Posterior cingulate gyrus (tissue), 11 donors: ENCODE measurements at regions not wholly inside any gene's neighbourhood (a gene's known extent, or its start where the extent isn't known, plus 50 kb on each side); places are given as distances from the start of the nearest gene placed in this dataset.
A peak's percentile ranks its signal among the peaks of the same experiment; 100 is the strongest.
"Not testable (repeated sequence)": the region's sequence is repeated elsewhere in the genome, so short reads cannot be mapped to it uniquely, and the experiment has no call there.

Experiments used
- DNase-seq, 10 donors: peaks; one replicate each; pipeline versions ENCODE4 v3.0.0 to v3.0.0-alpha.2; 2020 to 2021; ENCODE audit warnings: mixed read lengths in 3 of 10
- intact Hi-C: fragments of 100-400 bp; cut with DNase I; formaldehyde crosslinking; loops from one replicate; pipeline ENCODE4 v1.15.1; 2023

- no peak for DNase-seq
- intact Hi-C loops: no loop called here
Observed at GRCh38 chr1:196160066-196160795, 448.0 kb downstream of the KCNT2 start.

DNA sequence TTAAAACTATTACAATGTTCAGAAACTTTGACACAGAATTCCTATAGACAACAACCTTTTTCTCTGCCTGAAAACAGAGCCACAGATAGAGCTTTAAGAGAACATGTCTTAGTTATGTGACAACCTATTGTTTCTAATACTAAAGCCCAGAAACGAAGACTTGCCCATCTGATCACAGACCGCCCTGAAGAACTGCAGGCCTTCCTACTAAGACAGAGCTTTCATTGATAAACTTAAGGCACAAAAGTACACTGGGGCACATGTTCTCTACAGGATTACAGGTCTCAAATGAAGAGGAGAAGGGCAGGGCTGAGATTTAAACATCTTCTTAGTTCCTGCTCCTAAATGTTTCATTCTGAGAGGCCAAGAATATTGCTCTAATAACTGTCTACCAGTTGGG lies 452.7 kb downstream of the KCNT2 start:
- no peak for DNase-seq
- intact Hi-C loops: no loop called here

DNA sequence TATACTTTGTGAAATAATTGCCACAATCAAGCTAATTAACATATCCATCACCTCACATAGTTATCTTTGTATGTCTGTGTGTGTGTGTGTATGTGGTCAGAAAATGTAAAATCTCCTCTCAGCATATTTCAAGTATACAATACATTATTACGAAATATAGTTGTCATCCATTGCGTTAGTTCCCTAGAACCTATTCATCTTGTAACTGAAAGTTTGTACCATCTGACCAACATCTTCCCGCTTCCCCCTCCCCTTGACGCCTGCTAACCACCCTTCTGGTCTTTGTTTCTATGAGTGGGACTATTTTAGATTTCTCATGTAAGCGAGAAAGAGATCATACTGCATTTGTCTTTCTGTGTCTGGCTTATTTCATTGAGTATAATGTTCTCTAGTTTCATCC lies 455.3 kb downstream of the KCNT2 start:
- intact Hi-C loops: no loop called here
- DNase-seq: no peak

DNA sequence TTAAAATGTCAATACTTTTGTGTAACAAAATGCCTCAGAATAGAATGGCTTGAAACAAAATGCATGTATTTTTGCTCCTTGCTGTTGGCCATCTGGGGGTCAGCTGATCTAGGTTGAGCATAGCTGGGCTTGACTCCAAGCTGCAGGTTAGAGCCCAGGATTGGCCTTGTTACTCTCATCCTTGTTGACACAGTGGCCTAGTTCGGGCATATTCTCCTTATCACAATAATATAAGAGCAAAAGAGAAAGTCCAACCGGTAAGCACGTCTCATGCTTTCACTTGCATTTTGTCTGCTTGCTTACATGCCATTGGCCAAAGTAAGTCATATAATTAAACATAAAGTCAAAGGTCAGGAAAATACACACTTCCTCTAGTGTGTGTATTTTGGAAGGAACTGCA lies 456.2 kb downstream of the KCNT2 start:
- DNase-seq: no peak
- intact Hi-C loops: no loop called here

GRCh38 chr1:196148367-196148970 lies 459.8 kb downstream of the KCNT2 start:
- no peak for DNase-seq
- intact Hi-C loops: loop anchor here (2.0 to 10.0 kb wide), 2 partner anchors 156 to 512 kb away; no protein-coding TSS in a partner anchor

- intact Hi-C loops: loop anchor here (10.0 kb wide), 1 partner anchor 157 kb away; no protein-coding TSS in a partner anchor
Observed at GRCh38 chr1:196147530-196147929, 460.7 kb downstream of the KCNT2 start.

DNA sequence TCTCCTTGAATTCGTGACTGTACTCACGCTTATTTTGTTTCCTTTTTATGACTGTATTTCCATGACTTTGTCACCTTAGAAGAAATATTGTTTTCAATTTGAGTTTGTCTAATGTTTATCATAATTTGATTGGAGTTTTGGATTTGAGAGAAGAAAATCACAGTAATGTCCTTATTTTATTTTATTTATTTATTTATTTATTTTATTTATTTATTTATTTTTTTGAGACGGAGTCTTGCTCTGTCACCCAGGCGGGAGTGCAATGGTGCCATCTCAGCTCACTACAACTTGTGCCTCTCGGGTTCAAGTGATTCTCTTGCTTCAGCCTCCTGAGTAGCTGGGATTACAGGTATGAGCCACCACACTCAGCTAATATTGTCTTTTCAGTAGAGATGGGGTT lies 463.1 kb downstream of the KCNT2 start:
- DNase-seq: not testable (repeated sequence)
- intact Hi-C loops: loop anchor here (10.0 kb wide), 1 partner anchor 160 kb away; no protein-coding TSS in a partner anchor

More at GRCh38 chr1:196147530-196147929, 460.7 kb downstream of the KCNT2 start:
- DNase-seq: no peak

DNA sequence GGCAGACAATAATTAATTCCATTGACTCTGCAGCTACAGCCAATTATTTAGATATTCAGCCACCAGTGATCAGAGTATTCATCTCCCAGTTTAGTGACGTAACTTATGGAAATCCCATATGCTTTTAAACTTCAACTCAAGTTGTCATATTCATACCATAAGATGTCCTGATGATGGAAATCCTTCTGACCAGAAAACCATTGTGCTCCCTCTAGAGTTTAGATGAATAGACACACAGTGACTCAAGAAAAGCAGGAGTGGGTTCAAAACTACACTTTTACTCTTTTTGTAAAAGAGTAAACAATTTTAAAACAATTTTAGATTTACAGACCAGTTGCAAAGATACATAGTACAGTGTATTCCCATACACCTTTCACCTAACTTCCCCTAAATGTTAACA lies 463.7 kb downstream of the KCNT2 start:
- no peak for DNase-seq
- intact Hi-C loops: loop anchor here (10.0 kb wide), 1 partner anchor 160 kb away; no protein-coding TSS in a partner anchor

DNA sequence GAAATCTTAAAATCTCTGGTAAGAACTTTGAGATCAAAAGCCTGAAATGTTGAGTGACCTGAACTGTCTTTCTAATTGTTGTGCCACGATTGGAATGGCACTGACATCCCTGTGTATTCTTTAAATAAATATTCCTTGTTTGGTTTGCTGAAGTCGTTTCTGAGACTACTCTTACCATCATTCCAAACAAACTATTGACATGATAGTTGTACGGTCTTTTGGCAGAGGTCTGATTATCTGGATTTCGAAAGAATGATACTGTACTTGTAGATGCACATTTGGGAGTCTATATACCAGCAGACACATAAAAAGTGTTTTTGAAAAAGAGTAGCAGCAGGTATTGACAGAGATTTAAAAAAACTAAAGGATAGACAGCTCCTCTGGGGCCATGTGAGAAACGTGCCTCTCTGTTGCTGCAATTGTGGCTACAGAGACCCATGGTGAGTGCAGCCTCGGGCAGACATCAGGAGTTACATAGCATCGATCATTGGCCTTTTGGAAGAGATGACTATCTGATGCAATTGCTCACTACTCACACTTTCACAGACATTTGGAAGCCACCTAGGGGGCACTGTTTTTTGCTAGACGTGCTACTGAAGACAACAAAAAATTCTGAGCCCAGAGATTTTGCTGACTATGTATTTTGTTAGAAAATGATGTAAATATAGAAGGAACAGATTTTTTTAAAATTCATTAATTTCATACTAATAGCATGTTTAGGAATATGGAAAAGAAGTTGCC lies 464.5 kb downstream of the KCNT2 start:
- intact Hi-C loops: loop anchor here (10.0 kb wide), 1 partner anchor 161 kb away; no protein-coding TSS in a partner anchor
- no peak for DNase-seq

DNA sequence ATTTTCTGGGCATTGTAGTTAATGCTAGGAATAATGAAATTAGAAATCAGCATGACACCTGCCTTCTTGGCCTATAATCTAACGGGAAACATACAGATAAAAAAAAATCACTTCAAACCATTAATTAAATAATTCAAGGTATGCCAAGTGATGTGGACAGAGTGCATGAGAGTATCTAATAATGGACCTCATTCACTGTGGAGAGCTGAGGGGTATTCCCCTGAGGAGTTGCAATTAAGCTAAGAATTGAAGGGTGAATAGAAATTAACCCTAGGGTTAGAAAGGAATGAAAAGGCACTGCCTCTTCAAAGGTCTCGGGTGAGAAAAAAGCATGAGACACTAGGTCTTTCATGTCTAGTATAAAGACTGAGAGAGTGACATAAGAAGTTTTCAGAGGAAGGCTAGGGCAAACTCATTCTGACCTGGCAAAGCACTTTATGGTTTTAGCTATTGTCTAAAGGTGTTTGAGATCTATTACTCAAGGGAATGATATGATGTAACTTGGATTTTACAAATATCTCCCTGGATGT lies 466.1 kb downstream of the KCNT2 start:
- DNase-seq: no peak
- intact Hi-C loops: loop anchor here (10.0 kb wide), 1 partner anchor 163 kb away; no protein-coding TSS in a partner anchor

- DNase-seq: no peak
- intact Hi-C loops: no loop called here
Observed at GRCh38 chr1:196136396-196136795, 471.8 kb downstream of the KCNT2 start.

GRCh38 chr1:196131691-196132090 lies 476.5 kb downstream of the KCNT2 start:
- intact Hi-C loops: no loop called here
- DNase-seq: no peak

DNA sequence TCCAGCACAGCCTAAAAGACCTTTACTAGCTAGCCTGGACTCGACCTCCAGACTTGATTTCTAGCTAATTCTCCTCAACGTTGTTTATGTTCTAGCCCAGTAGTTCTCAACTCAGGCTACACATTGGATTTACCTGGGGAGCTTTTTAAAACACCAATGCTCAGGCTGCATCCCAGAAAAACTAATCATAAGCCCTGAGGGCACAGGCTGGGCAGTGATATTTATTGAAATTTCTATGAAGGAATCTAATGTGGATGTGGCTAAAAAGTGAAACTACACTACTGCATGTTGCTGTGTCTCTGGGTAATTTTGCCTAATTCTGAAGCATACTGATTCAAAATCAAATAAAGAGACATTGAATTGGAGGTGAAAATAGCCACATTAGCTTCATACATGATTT lies 479.4 kb downstream of the KCNT2 start:
- intact Hi-C loops: no loop called here
- no peak for DNase-seq

DNA sequence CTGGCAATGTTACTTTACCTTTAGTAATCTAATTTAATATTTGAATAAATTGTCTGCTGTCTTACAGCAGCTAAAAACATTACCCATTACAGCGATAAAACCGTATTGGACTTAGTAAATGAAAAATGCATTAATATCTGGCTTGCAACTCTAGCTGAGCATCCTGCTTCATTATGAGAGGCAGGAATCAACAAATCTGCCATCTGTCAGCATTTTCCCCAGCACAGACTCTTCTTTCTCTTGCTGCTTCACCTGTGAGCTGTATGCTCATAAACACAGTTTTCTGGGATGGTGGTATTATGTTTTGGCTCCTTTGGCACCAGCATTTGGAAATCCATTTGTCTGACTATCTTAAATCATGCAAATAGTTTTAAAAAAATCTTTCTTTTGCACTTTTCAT lies 487.1 kb downstream of the KCNT2 start:
- no peak for DNase-seq
- intact Hi-C loops: no loop called here

GRCh38 chr1:196115646-196116045 lies 492.6 kb downstream of the KCNT2 start:
- intact Hi-C loops: no loop called here
- DNase-seq: peak in 9 of 10 donors; percentile 15 to 91 (median 55)

DNA sequence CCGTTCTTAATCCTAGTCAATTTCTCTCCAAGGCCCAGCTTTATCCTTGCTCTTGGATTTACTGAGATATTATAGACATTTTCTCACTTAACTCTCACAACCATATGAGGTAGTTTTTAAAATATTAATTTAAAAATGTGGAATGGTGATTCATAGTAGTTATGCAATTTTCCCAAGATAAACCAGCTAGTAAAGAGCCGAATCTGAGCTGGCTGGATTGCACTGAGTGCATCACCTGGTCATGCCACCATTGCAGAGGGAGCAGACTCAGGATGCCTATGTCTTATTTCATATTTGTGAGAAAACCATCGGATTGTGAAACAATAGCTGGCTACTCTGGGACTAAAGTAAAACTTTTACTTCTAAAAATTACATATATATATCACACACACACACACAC lies 494.0 kb downstream of the KCNT2 start:
- intact Hi-C loops: no loop called here
- DNase-seq: no peak

DNA sequence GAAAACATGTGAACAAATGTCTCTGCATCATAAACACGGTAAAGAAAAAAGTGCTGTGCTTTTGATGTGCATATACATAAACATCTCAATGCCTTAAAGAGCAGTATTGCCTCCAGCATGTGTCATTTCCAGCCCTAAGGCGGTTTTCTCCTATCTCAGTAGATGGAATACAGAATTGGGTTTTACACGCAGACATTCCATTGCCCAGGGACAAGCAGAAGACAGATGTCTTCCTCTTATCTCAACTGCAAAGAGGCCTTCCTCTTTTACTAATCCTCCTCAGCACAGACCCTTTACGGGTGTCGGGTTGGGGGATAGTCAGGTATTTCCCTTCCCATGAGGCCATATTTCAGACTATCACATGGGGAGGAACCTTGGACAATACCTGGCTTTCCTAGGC lies 499.2 kb downstream of the KCNT2 start:
- DNase-seq, intact Hi-C loops: not testable (repeated sequence)

DNA sequence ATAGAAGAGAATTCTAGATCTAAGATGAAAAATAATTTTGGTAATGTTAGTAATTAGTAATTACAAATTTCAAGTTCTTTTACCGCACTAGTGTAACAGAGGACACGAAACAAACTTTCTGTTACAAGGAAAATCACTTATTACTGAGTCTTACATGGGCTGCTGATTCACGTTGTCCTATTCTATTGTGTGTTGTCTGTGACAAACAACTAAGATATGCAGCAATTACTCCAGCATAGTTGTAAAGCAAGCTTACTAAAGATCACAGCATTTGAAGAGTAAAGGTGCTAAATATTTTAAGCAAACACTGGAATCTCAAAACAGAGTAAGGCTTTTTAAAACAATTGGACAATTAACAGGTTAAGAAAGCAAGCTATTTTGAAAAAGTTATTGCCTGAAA lies 502.3 kb downstream of the KCNT2 start:
- no peak for DNase-seq
- intact Hi-C loops: no loop called here

- intact Hi-C loops: no loop called here
Observed at GRCh38 chr1:196102826-196103225, 505.4 kb downstream of the KCNT2 start.

DNA sequence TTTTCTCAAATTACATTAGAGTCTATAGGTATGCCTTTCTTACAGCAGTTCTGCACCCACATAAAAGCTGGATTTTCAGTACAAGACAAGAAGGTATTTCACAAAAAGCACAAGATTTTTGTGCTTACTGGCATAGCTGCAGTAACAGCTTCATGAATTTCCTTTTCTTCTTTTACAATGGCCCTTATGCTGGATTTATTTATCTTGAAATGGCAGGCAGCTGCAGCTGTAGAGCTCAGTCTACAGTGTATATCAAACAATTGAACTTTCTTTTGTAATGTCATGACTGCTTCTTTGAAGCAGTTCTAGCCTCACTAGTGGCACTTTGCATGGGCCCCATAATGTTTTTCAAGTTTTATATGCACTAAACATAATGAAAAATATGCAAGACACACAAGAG lies 510.2 kb downstream of the KCNT2 start:
- intact Hi-C loops: no loop called here
- no peak for DNase-seq

More at GRCh38 chr1:196102826-196103225, 505.4 kb downstream of the KCNT2 start:
- DNase-seq: no peak

DNA sequence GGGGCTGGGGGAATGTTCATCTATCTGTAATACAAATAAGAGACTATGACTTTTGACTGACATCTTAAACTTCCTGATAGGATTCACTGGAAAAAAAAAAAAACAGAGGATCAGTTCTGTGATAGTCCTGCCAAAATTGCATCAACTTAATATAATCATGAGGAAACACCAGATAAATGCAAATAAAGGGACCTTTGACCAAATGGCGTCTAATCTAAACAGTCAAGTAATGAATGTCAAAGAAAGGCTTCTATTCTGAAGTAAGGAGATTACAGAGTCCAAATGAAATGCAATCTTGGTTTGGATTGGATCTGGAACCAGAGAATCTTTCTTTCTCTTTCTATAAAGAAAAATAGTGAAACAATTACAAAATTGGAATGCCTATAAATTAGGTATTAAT lies 513.4 kb downstream of the KCNT2 start:
- intact Hi-C loops: no loop called here
- DNase-seq: no peak
